ENCODE measurements at regions not wholly inside any gene's neighbourhood (a gene's known extent, or its start where the extent isn't known, plus 50 kb on each side); places are given as distances from the start of the nearest gene placed in this dataset.

GRCh38 chr14:105891631-105892452, 365.5 kb downstream of the TMEM121 start:
- TF ChIP-seq, protein P1, sequence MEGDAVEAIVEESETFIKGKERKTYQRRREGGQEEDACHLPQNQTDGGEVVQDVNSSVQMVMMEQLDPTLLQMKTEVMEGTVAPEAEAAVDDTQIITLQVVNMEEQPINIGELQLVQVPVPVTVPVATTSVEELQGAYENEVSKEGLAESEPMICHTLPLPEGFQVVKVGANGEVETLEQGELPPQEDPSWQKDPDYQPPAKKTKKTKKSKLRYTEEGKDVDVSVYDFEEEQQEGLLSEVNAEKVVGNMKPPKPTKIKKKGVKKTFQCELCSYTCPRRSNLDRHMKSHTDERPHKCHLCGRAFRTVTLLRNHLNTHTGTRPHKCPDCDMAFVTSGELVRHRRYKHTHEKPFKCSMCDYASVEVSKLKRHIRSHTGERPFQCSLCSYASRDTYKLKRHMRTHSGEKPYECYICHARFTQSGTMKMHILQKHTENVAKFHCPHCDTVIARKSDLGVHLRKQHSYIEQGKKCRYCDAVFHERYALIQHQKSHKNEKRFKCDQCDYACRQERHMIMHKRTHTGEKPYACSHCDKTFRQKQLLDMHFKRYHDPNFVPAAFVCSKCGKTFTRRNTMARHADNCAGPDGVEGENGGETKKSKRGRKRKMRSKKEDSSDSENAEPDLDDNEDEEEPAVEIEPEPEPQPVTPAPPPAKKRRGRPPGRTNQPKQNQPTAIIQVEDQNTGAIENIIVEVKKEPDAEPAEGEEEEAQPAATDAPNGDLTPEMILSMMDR (IDR thresholded peaks at IDR 0.05) = no peak
- no peak for TF ChIP-seq POLR2A (IDR thresholded peaks at IDR 0.05)
